Ammon's horn (tissue), 1 donor: ENCODE measurements at regions not wholly inside any gene's neighbourhood (a gene's known extent, or its start where the extent isn't known, plus 50 kb on each side); places are given as distances from the start of the nearest gene placed in this dataset.
A peak's percentile ranks its signal among the peaks of the same experiment; 100 is the strongest.

Source experiments
- DNase-seq: peaks from one replicate; pipeline ENCODE4 v3.0.0-alpha.2; 2016; ENCODE audit warnings: low spot score

DNA sequence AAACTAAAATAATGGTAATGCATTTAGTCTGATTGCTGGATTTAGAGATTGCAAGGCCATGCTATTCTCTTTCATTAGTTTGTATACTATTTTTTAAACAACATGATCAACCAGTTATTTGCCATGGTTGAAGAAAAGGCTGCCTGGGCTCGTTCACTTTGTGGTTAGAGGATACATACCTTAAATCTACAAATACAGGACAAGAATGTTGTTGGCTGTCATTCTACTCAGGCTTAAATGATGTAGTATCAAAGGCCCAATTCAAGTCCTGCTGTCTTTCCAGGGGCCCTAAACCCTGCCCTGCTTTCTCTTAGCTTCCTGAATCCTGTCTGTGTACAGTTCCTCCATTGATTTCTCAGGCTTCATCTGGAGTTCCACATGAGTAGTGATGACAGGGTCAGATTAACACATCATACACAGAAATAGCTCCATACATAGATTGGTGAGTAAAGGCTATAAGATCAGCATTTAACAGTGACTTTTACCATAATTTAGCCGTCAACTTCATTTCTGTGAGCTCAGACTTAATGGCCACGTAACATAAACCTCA is 114.9 kb upstream of the GPRIN3 start:
- no peak for DNase-seq

GRCh38 chr4:89420507-89420906 is 112.9 kb upstream of the GPRIN3 start:
- DNase-seq: no peak

DNA sequence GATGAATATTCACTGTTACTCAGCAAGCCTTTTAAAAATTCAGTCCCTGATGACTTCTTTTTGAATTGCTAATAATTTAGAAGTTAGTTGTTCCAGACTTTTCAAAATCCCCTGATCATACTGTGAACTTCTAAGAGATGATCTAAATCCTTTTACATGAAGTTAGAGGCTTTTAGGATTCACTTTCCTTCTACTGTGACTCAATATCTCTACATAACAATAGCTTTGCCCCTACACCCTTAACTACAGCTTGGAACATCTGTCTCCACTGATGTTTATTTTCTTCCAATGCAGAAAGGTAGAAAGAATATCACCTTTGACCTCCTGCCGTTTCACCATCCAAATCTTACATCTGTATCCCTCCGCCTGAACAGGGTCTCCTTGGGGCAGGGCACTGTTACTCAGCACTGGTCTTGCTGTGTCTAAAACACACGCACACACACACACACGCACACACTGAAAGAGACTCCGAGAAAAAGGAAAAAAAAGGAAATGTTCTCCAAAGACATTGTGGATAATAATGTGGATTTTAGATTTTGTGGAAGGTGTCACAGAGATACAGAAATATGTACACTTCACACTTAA is 111.6 kb upstream of the GPRIN3 start:
- no peak for DNase-seq

DNA sequence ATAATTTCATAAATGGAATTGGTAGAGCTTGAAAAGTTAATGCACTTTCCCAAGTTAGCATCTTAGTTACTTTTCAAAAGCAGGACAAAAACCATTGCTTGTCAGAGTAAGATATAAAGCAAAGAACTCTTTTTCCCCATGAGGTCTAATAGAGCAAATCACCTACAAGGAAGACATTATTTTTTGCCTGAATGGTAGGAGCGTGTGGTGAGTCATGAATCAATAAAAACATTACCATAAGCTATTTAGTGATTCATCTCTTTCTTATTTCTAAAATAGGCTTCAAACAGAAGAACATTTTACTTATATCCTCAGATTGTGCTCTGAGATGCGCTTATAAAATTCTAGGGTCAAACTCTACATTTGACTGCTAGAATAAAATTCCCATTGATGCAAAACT is 109.4 kb upstream of the GPRIN3 start:
- no peak for DNase-seq

- DNase-seq: no peak
Observed at GRCh38 chr4:89413518-89413917, 105.9 kb upstream of the GPRIN3 start.

- no peak for DNase-seq
Observed at GRCh38 chr4:89411539-89412309, 104.1 kb upstream of the GPRIN3 start.

DNA sequence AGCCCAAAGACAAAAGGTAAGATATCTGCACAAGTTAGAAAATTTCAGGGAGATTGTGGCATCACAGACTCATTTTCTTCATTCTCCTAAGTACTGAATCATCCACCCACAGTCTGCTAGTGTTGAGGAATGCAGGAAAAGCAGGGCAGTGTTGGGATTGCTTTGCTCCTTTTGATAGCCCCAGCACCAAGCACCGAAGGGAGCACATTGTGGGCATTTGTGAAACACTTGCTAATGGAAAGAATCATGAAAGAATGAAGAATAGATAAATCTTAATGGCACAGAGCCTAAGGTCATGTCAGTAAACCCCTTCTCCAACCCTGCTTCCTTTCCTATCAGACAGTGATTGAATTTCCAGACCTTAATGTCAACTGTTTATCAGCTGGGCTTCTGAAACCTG is 103.1 kb upstream of the GPRIN3 start:
- DNase-seq: no peak

DNA sequence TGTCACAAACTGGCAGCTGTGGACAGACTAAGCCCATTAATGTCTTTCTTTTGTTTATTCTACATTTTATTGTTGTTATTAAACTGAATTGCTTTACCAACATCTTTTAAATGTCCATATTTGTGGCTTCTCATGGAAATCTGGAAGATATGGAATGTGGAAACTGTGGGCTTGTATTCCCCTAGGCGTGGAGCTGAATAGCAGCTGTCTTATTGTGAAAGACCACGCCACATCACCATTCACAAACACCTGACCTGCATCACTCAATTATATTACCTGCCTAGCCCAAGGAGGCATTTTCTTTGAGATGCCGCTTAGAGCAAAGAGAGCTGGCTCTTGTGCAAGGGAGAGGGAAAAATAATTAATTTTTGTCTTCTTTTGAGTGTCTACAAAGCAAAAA is 96.9 kb upstream of the GPRIN3 start:
- no peak for DNase-seq

DNA sequence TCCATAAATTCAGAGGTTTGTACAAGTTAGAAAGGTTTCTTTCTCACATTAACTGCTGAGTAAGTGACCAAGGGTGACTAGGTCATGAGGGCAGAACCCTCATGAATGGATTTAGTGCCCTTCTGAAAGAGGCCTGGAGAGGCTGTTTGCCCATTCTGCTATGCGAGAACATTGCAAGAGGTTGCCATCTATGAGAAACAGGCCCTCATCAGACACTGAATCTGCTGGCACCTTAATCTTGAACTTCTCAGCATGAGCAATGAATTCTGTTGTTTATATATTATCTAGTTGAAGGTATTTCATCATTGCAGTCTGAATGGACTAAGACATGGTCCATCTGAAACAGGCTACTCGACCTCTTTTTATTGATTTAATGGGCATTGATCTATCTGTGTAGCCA is 96.2 kb upstream of the GPRIN3 start:
- no peak for DNase-seq

DNA sequence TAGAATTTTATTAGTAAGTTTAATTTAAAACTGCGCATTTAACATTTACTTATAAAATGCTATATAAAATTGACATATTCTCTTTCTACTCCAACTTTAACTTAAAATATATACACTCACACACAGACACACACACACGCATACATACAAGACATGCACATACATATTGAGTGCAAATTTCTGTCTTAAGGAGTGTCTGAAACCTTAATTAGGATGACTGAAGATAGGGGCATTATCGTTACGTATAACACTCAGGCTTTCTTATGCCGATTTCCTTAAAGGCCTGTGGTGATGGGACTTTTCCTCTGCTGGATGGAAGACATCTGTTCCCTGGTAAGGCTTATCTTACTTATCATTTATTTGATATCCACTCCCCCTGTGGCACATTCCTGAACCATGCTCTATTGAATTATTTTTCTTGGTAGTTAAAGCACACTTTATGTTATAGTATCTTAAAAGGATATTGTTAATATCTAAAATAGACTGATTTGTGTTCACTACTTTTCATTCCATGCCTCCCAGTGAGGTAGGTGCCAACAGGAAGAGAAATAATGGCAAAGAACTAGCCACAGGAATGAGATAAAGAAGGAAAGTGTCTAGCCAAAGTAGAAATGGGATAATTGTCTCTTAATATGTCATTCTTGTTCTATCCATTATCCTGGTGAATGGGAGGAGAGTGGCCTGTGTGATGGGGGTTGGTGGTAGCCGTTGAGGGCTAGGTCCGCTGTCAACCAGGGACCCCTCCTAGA is 92.9 kb upstream of the GPRIN3 start:
- DNase-seq: no peak

GRCh38 chr4:89398644-89399043 is 91.0 kb upstream of the GPRIN3 start:
- DNase-seq: no peak

GRCh38 chr4:89398146-89398545 is 90.5 kb upstream of the GPRIN3 start:
- DNase-seq: no peak

DNA sequence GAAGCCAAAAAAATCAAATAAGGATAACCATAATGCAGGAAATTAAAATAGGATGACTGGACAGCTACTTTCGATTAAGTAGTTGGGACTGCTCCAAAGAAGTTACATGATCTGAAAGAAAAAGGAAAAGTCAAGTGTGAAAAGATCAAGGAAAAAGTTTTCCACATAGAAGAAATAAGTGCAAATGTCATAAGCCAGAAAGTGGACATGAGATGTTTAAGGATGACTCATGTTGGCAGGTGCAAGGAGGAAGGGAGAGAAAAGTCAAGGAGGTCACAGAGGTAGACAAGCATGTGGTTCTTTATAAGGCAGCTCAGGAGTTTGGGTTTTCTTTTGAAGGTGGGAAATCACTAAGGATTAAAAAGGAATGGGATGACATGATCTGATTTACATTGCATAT is 89.8 kb upstream of the GPRIN3 start:
- no peak for DNase-seq

GRCh38 chr4:89382439-89382838 is 74.8 kb upstream of the GPRIN3 start:
- DNase-seq: no peak

- no peak for DNase-seq
Observed at GRCh38 chr4:89380980-89381379, 73.4 kb upstream of the GPRIN3 start.

GRCh38 chr4:89379511-89380044 is 72.0 kb upstream of the GPRIN3 start:
- no peak for DNase-seq

- DNase-seq: no peak
Observed at GRCh38 chr4:89373394-89373793, 65.8 kb upstream of the GPRIN3 start.

DNA sequence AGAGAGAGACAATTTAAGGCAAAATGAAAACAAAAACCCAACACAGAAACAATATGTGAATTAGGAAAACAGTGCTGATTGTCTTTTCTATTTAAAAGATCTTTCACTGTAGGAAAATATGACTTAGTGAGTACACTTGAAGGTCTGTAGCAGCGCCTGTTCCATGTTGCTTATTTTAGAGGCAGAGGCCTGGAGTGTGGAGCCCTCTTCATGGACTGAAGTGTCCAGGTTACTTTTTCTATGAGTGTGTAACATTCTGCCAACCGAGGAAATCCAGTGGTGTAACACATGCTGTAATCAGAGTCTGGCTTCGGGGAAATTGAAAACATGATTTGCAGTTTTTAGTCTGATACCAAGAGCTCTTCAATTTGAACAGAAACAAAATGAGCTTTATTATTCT is 64.0 kb upstream of the GPRIN3 start:
- no peak for DNase-seq

- no peak for DNase-seq
Observed at GRCh38 chr4:89369581-89369980, 62.0 kb upstream of the GPRIN3 start.

DNA sequence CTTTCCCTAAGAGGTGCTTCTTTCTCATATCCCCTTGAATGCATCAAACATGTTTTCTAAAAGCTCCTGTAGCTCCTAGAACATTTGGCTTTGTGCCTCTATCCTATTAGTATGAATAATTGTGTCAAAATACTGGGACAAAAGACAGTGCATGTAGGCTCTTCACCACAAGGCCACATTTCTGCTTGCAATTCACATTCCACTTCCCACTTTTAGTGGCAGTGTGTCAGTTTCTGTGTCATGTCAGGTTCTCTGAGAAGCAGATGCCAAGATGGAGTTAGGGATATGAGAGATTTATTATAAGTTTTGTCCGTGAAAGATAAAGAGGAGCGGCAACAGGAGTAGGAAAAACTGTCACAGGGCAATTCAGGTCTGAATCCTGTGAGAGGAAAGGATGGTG is 61.3 kb upstream of the GPRIN3 start:
- peak; percentile 25 for DNase-seq

DNA sequence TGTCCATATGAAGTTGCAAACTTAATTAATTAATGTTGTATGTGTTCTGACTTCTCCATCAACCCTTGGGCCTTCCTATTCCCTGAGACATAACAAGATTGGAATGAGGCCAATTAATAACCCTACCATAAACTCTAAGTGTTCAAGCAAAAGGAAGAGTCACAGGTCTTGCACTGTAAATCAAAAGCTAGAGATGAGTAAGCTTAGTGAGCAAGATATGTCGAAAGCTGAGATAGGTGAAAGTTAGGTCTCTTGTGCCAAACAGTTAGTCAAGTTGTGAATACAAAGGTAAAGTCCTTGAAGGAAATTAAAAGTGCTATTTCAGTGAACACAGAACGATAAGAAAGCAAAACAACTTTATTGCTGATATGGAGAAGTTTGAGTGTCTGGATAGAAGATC is 58.2 kb upstream of the GPRIN3 start:
- DNase-seq: no peak

GRCh38 chr4:89365375-89365774 is 57.8 kb upstream of the GPRIN3 start:
- no peak for DNase-seq

DNA sequence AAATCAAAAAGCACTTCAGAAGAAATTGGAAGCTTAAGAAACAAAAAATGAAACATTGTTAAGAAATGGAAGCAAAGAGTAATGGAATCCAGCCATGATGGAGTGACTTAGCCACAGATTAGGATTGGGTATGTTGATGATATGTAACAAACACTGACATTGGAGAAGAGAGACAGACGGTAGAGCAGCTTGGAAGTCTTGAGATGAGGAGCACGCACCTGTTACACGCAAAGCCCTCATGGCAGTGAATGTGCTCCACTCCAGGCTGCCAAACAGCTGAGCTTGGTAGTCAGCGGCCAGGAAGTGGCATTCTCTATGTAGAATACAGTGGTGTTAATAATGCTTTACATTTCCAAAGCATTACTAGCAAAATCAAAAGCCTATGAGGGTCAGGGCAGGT is 56.9 kb upstream of the GPRIN3 start:
- no peak for DNase-seq
